HG03196 (cell line): ENCODE measurements at regions not wholly inside any gene's neighbourhood (a gene's known extent, or its start where the extent isn't known, plus 50 kb on each side); places are given as distances from the start of the nearest gene placed in this dataset.

Experiments used
- ATAC-seq: cut with Tn5 transposase; IDR thresholded peaks from one replicate; pipeline ENCODE4 v1.9.1; 2021; ENCODE audit not compliant: unreplicated experiment

- ATAC-seq, result no peak
Observed at GRCh38 chr3:194961571-194961970, 275.9 kb downstream of the FAM43A start.

- no peak for ATAC-seq
Observed at GRCh38 chr3:194962056-194962455, 276.4 kb downstream of the FAM43A start.

DNA sequence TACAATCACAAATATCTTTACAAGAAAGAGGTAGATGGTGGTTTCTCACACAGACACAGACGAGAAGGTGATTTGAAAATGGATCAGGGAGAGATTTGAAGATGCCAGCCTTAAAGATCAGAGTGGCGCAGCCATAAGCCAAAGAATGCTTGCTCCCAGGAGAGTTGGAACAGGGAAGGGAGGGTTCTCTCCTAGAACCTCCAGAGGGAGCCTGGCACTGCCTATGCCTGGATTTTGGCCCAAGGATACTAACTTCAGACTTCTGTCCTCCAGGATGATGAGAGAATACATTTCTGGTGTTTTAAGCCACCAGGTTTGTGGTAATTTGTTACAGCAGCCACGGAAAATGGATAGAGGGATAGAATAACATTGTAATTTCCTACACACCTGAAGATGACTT, 279.1 kb downstream of the FAM43A start:
- no peak for ATAC-seq

GRCh38 chr3:194967151-194968117, 281.8 kb downstream of the FAM43A start:
- ATAC-seq, result no peak

DNA sequence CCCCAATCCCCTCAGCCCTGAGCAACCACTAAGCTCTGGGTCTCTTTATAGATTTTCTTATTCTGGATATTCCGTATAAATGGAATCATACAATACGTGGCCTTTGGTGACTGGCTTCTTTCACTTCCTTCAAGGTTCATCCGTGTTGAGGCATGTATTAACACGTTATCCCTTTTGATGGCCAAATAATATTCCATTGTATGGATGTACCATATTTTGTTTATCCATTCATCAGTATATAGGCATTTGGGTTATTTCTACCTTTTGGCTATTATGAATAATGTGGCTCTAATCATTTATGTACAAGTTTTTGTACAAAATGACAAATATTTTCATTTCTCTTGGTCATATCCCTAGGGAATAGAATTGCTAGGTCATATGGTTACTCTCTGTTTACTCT, 284.4 kb downstream of the FAM43A start:
- ATAC-seq, result no peak

GRCh38 chr3:194971009-194971408, 285.3 kb downstream of the FAM43A start:
- no peak for ATAC-seq

DNA sequence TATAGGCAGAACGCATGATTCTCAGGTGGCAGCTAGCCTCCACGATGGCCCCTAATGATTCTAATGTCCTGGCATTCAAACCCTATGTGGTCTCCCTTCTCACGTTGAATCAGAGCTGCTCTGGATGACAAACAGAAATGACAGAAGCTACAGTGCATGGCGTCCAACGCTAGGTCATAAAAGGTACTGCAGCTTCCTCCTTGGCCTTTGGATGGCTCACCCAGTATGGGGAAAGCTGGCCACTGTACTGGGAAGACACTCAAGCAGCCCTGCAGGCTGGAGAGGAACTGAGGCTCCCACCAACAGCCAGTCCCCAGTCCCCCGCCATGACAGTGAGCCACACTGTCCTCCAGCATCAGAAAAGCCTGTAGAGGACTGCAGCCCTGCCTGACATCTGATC, 286.3 kb downstream of the FAM43A start:
- ATAC-seq, result no peak

DNA sequence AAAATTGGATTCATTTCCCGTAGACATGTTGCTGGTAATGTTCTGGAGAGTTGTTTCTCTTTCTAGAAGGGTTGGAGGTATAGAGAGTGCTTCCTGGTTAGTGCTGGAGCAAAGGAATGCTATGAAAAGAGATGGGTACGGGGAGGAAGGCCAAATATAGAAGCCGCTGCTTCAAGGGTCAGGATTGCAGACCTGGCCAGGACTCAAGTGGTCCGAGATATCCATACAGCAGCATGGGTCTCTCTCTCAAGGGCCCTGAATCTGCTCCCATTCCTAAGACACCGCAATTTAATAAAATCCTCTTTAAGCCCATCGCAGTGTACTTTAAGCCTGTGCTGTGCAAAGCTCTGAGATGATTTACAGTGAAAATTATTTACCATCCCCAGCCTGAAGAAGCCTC, 287.0 kb downstream of the FAM43A start:
- ATAC-seq, result no peak

GRCh38 chr3:194973366-194974000, 287.8 kb downstream of the FAM43A start:
- ATAC-seq, result no peak

DNA sequence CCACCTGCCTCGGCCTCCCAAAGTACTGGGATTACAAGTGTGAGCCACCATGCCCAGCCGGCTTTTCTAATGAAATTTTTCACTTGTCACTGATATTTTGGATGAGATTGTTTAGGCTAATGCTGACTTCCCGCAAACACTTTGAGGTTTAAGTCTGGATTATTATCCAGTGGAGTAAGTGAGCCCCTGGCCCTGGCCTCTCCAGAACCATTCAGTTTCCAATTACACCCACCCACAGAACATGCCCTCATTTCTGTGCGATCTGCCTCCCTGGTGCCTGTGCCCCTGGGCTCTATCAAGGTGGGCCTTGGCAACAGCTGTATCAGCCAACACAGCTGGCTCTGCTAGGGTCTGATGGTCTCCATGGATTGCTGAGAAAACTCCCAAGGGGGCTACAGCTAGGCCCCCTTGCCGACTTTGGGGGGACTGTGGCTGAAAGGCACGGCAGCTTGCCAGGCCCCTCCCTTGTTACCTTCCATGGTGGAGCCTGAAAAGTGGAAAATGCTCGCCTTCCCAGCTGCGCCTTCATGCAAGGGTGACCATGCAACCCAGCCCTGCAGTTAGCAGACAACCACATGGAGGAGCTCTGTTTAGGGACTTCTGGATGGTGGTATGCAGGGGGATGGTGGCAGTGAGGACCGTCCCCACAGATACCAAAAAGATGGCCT, 288.9 kb downstream of the FAM43A start:
- no peak for ATAC-seq

GRCh38 chr3:194976049-194976451, 290.4 kb downstream of the FAM43A start:
- ATAC-seq, result no peak

DNA sequence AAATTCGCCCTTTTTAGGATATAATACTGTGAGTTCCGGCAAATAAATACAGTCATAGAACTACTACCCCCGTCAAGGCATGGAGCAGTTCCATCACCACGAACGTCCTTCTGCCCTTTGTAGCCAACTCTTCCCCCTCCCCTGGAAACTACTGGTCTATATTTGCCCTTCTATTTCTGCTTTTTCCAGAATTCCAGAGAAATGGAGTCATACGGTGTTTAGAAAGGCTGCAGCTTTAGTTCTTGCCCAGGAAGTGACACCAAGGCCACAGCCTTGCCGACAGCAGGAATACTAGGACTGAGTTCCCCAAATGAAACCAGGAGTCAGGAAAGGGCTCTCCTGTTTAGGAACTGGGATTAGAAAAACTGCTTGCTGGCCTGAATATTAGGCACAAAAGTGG, 291.2 kb downstream of the FAM43A start:
- ATAC-seq, result no peak

GRCh38 chr3:194977356-194977755, 291.7 kb downstream of the FAM43A start:
- no peak for ATAC-seq

DNA sequence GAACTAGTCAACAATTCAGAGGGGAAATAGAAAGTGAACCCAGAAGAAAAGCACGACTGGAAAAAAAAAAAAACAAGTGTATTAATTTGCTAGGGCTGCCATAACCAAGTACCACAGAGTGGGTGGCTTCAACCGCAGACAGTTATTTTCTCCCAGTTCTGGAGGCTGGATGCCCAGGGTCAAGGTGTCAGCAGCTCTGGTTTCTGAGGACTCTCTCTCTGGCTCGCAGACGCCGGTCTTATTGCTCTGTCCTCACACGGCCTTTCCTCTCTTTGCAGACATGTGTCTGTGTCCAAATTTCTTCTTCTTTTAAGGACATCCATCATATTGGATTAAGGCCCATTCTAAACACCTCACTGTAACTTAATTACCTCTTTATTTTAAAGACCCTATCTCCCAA, 291.8 kb downstream of the XXYLT1 start:
- ATAC-seq, result no peak

DNA sequence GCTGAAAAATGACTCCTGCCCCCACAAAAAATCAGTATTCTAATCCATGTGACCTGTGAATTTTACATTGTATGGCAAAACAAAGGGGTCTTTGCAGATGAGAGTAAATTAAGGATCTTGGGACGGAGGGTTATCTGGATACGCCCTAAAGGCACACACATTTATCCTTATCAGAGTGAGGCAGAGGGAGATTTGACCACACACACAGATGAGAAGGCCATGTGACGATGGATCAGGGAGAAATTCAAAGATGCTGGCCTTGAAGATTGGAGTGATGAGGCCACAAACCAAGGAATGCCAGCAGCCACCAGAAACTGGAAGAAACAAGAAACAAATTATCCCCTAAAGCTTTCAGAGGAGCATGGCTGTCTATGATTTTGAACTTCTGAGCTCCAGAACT, 288.5 kb downstream of the XXYLT1 start:
- no peak for ATAC-seq

DNA sequence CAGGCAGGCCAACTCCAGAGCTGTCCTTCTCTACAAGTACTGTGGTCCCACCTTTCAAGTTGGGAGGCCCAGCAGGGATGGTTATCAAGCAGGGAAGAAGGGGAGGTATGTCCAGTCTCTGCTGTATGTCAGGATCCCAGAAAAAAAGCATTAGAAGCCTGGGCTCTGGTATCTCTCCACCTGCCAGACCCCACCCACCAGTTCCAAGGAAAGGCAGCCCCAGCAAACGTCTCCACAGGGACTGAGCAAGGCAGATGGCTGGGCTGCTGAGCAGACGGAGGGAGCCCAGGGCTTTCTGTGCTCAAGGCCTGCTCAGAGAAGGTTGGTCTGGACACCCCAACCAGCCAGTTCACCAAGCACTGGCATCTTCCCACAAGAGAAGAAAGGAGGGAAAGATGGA, 287.8 kb downstream of the XXYLT1 start:
- ATAC-seq, result no peak

DNA sequence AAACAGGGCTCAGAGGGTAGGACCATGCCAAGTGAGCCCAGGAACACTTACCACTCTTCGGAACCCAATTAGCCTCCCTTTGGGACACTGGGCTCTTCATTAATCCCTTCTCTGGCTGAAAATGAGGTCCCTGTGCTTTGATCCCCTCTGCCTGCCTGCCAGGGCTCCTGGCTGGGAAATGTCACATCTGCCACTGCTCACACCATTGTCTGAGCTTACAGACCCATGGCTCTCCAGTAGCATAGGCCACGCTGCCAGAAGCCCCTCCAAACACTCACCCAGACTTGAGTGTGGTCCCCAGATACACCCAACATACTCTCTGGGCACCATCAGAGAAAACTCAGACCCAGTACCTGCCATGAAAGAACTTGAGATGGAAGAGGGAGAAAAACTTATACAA, 287.3 kb downstream of the XXYLT1 start:
- ATAC-seq, result no peak

DNA sequence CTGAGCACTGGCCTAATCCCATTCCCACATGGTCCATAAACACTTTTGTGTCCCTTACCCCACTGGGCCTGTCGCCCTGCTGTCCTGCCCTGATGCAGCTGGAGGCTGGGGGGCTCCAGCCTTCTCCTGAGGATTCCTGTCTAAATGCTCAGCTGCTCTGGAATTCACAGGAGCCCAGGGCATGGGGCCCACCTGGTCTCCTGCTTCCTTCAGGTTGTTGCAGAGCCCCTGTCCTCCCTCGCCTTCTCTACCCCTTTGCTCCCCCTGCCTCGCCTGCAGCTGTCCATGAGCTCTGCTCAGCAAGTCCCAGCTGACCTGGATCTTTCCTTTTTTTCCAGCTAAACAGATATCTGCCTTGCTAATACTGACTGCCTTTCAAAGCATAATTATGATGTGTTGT, 286.9 kb downstream of the XXYLT1 start:
- no peak for ATAC-seq

- no peak for ATAC-seq
Observed at GRCh38 chr3:194984622-194985021, 286.3 kb downstream of the XXYLT1 start.

DNA sequence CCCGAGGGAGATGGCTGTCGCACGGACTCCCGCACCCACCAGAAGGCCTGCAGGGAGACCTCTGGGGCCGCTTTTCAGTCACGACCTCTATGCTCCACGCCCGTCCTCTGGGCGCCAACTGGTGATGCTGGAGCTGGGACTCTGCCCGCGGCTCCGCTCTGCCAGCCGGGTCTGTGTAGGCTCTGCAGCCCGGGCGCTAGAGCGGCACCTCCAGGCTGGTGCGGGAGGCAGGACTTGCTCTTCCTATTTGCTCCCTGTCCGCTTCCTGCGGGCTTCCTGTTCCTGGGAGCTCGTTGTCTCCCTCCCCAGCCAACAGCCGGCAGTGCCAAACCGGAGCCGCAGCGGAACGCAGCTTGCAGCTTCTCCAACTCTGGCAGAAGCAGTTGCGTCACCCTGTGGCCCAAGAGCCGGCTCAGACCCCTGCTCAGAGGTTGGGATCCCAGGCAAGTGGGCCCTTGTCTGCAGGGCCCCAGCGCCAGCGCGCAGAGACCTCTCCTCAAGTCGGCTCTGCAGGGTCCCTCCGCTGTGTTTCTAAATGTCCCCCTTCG, 285.9 kb downstream of the XXYLT1 start:
- ATAC-seq, result no peak

DNA sequence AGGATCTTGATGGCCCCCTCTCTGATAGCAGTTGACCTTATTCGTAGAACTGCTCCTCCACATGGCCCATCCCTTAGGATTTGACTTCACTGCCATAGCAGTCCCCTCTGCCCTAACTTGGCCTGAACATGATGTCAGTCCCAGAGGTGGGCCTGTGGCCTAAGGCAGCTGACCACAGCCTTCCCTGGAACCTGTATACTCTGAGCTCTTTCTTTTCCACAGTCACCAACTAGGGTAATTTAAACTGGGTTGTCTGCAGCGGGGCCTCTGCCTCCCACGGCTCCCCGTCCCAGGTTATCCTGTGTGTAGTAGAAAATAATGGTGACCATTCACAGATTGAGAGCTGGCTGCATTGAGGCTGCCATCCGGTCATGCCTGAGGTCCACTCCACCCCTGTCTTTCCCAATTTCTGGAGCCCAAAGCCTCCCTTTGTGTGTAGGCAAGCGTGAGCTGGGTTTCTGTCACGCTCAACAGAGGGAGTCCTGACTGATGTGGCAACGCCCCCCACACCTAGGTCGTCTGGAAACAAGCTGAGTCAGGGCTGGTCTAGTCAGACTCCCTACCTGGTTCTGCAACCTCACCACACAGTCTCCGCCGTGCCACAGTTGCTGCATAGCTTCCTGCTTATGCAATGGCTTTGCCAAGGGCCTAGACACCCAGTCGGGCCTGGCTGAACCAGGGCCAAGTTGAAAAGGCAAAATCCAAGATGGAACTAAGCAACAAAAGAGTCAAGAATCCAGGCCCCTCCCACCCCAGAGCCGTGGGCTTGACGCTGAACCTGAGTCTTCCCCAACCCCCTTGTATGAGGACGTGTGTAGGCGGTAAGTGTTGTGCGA, 284.5 kb downstream of the XXYLT1 start:
- no peak for ATAC-seq
